H1 (cell line): ENCODE measurements at regions not wholly inside any gene's neighbourhood (a gene's known extent, or its start where the extent isn't known, plus 50 kb on each side); places are given as distances from the start of the nearest gene placed in this dataset.

ENCODE experiments used
- CTCF ChIA-PET: fragments of 300-600 bp; sonication (Branson Sonifier 250); formaldehyde crosslinking; loops from one replicate; lab custom pipeline; 2021; ENCODE audit not compliant: partially characterized antibody; lab: Charles Lee
- POLR2A ChIA-PET: fragments of 300-600 bp; sonication (Branson Sonifier 250); formaldehyde crosslinking; loops from one replicate; lab custom pipeline; 2021; ENCODE audit warnings: inconsistent platforms; ENCODE audit not compliant: partially characterized antibody; lab: Charles Lee
- DNase-seq, 2 experiments: peaks; one replicate each; pipeline versions ENCODE4 v3.0.0 to v3.0.0-alpha.2; 2010 to 2022; ENCODE audit warnings: low spot score in 2 of 2, low read depth in 1 of 2, mixed read lengths in 1 of 2
- FAIRE-seq: peaks from 2 replicates; lab custom pipeline; 2011; peaks lifted over from hg19 to GRCh38; lab: Jason Lieb, UNC
- H2AFZ ChIP-seq: 2 replicates; pipeline ENCODE4 v1.8.1; 2012; ENCODE audit warnings: low read length, inconsistent platforms
- H2AK5ac ChIP-seq: 2 replicates; pipeline ENCODE4 v1.6.1; 2013; ENCODE audit warnings: low read depth, low read length
- H2BK120ac ChIP-seq: replicated peaks from 2 replicates; pipeline ENCODE3; 2013; ENCODE audit warnings: low read depth, low read length, inconsistent platforms
- H2BK12ac ChIP-seq: 2 replicates; pipeline ENCODE4 v1.6.1; 2013; ENCODE audit warnings: low read depth, low read length
- H2BK15ac ChIP-seq: 2 replicates; pipeline ENCODE4 v1.6.1; 2013; ENCODE audit warnings: low read length
- H2BK20ac ChIP-seq: 2 replicates; pipeline ENCODE4 v1.6.1; 2013; ENCODE audit warnings: low read length
- H2BK5ac ChIP-seq: 2 replicates; pipeline ENCODE4 v1.6.1; 2013; ENCODE audit warnings: low read depth, low read length
- H3K14ac ChIP-seq: 2 replicates; pipeline ENCODE4 v1.6.1; 2013; ENCODE audit warnings: inconsistent platforms; ENCODE audit not compliant: insufficient read length
- H3K18ac ChIP-seq: 2 replicates; pipeline ENCODE4 v1.6.1; 2013; ENCODE audit warnings: low read length; ENCODE audit errors: extremely low read depth
- H3K23ac ChIP-seq: 2 replicates; pipeline ENCODE4 v1.6.1; 2013; ENCODE audit warnings: inconsistent platforms; ENCODE audit not compliant: insufficient read length
- H3K23me2 ChIP-seq: 2 replicates; pipeline ENCODE4 v1.6.1; 2013; ENCODE audit warnings: low read depth, low read length
- H3K27ac ChIP-seq: 2 replicates; pipeline ENCODE4 v1.6.1; 2011; ENCODE audit warnings: low read depth, low read length, inconsistent platforms
- H3K27me3 ChIP-seq, 4 experiments: replicated peaks in 1 of 4; 1 replicate in 1 of 4; 2 replicates in 3 of 4; pipeline versions ENCODE4 v1.6.1 to v1.8.1; 2011 to 2013; ENCODE audit warnings: low read length in 3 of 4, mild to moderate bottlenecking in 3 of 4, inconsistent platforms in 2 of 4, mixed read lengths in 2 of 4, moderate library complexity in 1 of 4; ENCODE audit not compliant: control insufficient read depth in 3 of 4, insufficient read depth in 3 of 4; ENCODE audit errors: extremely low read depth in 1 of 4
- H3K36me3 ChIP-seq, 4 experiments: 2 replicates each; pipeline versions ENCODE4 v1.6.1 to v1.8.1; 2011 to 2013; ENCODE audit warnings: mild to moderate bottlenecking in 4 of 4, low read length in 3 of 4, moderate library complexity in 2 of 4, control low read depth in 1 of 4, inconsistent platforms in 1 of 4; ENCODE audit not compliant: insufficient read depth in 4 of 4, control insufficient read depth in 2 of 4
- H3K4ac ChIP-seq: replicated peaks from 2 replicates; pipeline ENCODE3; 2013; ENCODE audit warnings: low read length, low read depth, mixed read lengths, inconsistent platforms; ENCODE audit not compliant: insufficient read length
- H3K4me1 ChIP-seq, 4 experiments: replicated peaks in 1 of 4; 1 replicate in 1 of 4; 2 replicates in 3 of 4; pipeline versions ENCODE4 v1.6.1 to v1.8.1; 2011 to 2013; ENCODE audit warnings: low read length in 3 of 4, inconsistent platforms in 2 of 4, mixed read lengths in 1 of 4; ENCODE audit not compliant: insufficient read depth in 4 of 4, control insufficient read depth in 3 of 4
- H3K4me2 ChIP-seq, 2 experiments: 2 replicates each; pipeline versions ENCODE4 v1.6.1 to v1.8.1; 2011 to 2013; ENCODE audit warnings: low read depth in 2 of 2, low read length in 2 of 2, control low read depth in 1 of 2, inconsistent platforms in 1 of 2, mild to moderate bottlenecking in 1 of 2; ENCODE audit not compliant: insufficient read depth in 1 of 2
- H3K4me3 ChIP-seq, 4 experiments: fragments of 200-600, 300-600 bp in 1 of 4; sonication (generic), shearing (Covaris generic), sonication (Bioruptor Twin) in 1 of 4; 2 replicates each; pipeline versions ENCODE4 v1.5.1 to v1.8.1; 2011 to 2016; ENCODE audit warnings: low read length in 4 of 4, low read depth in 3 of 4, control low read depth in 2 of 4, inconsistent platforms in 2 of 4, mild to moderate bottlenecking in 2 of 4, mixed read lengths in 1 of 4, moderate library complexity in 1 of 4; ENCODE audit not compliant: insufficient read depth in 2 of 4; ENCODE audit errors: extremely low read depth in 1 of 4
- H3K56ac ChIP-seq: replicated peaks from 2 replicates; pipeline ENCODE3; 2013; ENCODE audit warnings: low read depth, mild to moderate bottlenecking, mixed read lengths, low read length, inconsistent platforms; ENCODE audit not compliant: insufficient read length
- H3K79me1 ChIP-seq: 2 replicates; pipeline ENCODE4 v1.6.1; 2013; ENCODE audit warnings: low read depth, low read length, control low read depth
- H3K79me2 ChIP-seq, 2 experiments: 2 replicates each; pipeline versions ENCODE4 v1.6.1 to v1.8.1; 2012 to 2013; ENCODE audit warnings: low read length in 2 of 2, mild to moderate bottlenecking in 2 of 2, inconsistent platforms in 1 of 2; ENCODE audit not compliant: insufficient read depth in 2 of 2, control insufficient read depth in 1 of 2
- H3K9ac ChIP-seq, 4 experiments: replicated peaks in 1 of 4; 1 replicate in 1 of 4; 2 replicates in 3 of 4; pipeline versions ENCODE4 v1.6.1 to v1.8.1; 2011 to 2013; ENCODE audit warnings: low read depth in 3 of 4, low read length in 3 of 4, control low read depth in 2 of 4, mild to moderate bottlenecking in 2 of 4, moderate library complexity in 2 of 4, inconsistent platforms in 1 of 4; ENCODE audit errors: extremely low read depth in 1 of 4
- H3K9me3 ChIP-seq, 2 experiments: 2 replicates each; pipeline versions ENCODE4 v1.6.1 to v1.8.1; 2012 to 2013; ENCODE audit warnings: mild to moderate bottlenecking in 2 of 2, moderate library complexity in 2 of 2, control low read depth in 1 of 2, inconsistent platforms in 1 of 2, low read depth in 1 of 2, low read length in 1 of 2, mixed read lengths in 1 of 2; ENCODE audit not compliant: insufficient read depth in 2 of 2
- H4K20me1 ChIP-seq, 2 experiments: replicated peaks in 1 of 2; 2 replicates each; pipeline versions ENCODE3 to v1.8.1; 2011 to 2013; ENCODE audit warnings: inconsistent platforms in 2 of 2, low read length in 2 of 2, mild to moderate bottlenecking in 1 of 2; ENCODE audit not compliant: insufficient read depth in 2 of 2, control insufficient read depth in 1 of 2
- H4K5ac ChIP-seq: 2 replicates; pipeline ENCODE4 v1.6.1; 2013; ENCODE audit warnings: low read length, low read depth, mixed read lengths, inconsistent platforms; ENCODE audit not compliant: insufficient read length
- H4K8ac ChIP-seq: 2 replicates; pipeline ENCODE4 v1.8.0; 2013; ENCODE audit warnings: mild to moderate bottlenecking, moderate library complexity, low read length, inconsistent platforms; ENCODE audit not compliant: insufficient read depth; ENCODE audit errors: extremely low read depth
- H4K91ac ChIP-seq: replicated peaks from 2 replicates; pipeline ENCODE3; 2013; ENCODE audit warnings: low read length, mixed read lengths, inconsistent platforms; ENCODE audit not compliant: insufficient read length
- JUND ChIP-seq: IDR thresholded peaks from 2 replicates; pipeline ENCODE4 v1.6.1; 2011; ENCODE audit warnings: mild to moderate bottlenecking, improper control_type of control experiment, low read length
- KDM4A ChIP-seq: IDR thresholded peaks from one replicate; pipeline ENCODE4 v1.7.1; 2012; ENCODE audit warnings: low read depth, mild to moderate bottlenecking, moderate library complexity, low read length, inconsistent platforms; ENCODE audit not compliant: severe bottlenecking
- KDM5A ChIP-seq: fragments of 200-600 bp; IDR thresholded peaks from 2 replicates; pipeline ENCODE4 v1.7.1; 2012; ENCODE audit warnings: mild to moderate bottlenecking, low read length, inconsistent platforms, mixed read lengths
- NANOG ChIP-seq: IDR thresholded peaks from 2 replicates; pipeline ENCODE4 v1.6.1; 2011; ENCODE audit warnings: low read length, low read depth, mild to moderate bottlenecking, inconsistent platforms; ENCODE audit not compliant: insufficient read depth, poor library complexity, severe bottlenecking
- NRF1 ChIP-seq: IDR thresholded peaks from 2 replicates; pipeline ENCODE4 v1.6.1; 2011; ENCODE audit warnings: mild to moderate bottlenecking, low read depth, low read length, improper control_type of control experiment
- POLR2AphosphoS5 ChIP-seq: IDR thresholded peaks from 2 replicates; pipeline ENCODE4 v1.6.1; 2011; ENCODE audit warnings: low read depth, low read length
- RNF2 ChIP-seq: fragments of 200-900, 300-1000 bp; sonication (generic); IDR thresholded peaks from 2 replicates; pipeline ENCODE4 v1.7.1; 2016; ENCODE audit warnings: borderline replicate concordance, low read depth, mild to moderate bottlenecking, antibody characterized with exemption, low read length; ENCODE audit not compliant: poor library complexity, severe bottlenecking; ENCODE audit errors: missing control alignments
- TAF7 ChIP-seq: optimal IDR thresholded peaks from 2 replicates; pipeline ENCODE3; 2011; ENCODE audit warnings: low read depth, mild to moderate bottlenecking, inconsistent platforms, low read length, moderate library complexity, borderline replicate concordance

- no peak for FAIRE-seq
- ChIA-PET CTCF (interaction anchor here (1.0 to 1.3 kb wide), 2 partner anchors 9 to 17 kb away, joined by 4 to 6 read pairs; no protein-coding TSS in a partner anchor), POLR2A (no interaction called here)
- TF ChIP-seq TAF7: no peak
- TF ChIP-seq NANOG: no peak
- no peak for TF ChIP-seq JUND
- TF ChIP-seq KDM4A: no peak
- no peak for TF ChIP-seq POLR2AphosphoS5
- no peak for TF ChIP-seq NRF1
- TF ChIP-seq RNF2: no peak
- no peak for TF ChIP-seq KDM5A
These were observed 77.2 kb upstream of the NEIL3 start for GRCh38 chr4:177232473-177232872.

More at GRCh38 chr4:177232473-177232872, 77.2 kb upstream of the NEIL3 start:
- Histone ChIP-seq H3K79me1 (no peaks in the 10 kb centered on the region), H3K23ac (no peak overlapping the region), H3K4me2 (no peak overlapping the region), H3K27ac (no peak overlapping the region), H2BK12ac (no peak overlapping the region), H2BK5ac (no peak overlapping the region), H3K27me3 (no peaks in the 10 kb centered on the region), H3K23me2 (no peaks in the 10 kb centered on the region), H3K9ac (no peak overlapping the region), H4K8ac (no peak overlapping the region), H3K56ac (no peak overlapping the region), H4K20me1 (no peaks in the 10 kb centered on the region), H3K9me3 (peaks cover 0 to 4% of the 10 kb centered on the region in 2 experiments; a peak in 1 of 4 replicates), H3K36me3 (no peaks in the 10 kb centered on the region), H2BK20ac (no peak overlapping the region), H4K91ac (no peak overlapping the region), H3K4me1 (peaks cover 0 to 3% (median 0%) of the 10 kb centered on the region in 4 experiments; a peak in 5 of 7 replicates), H3K18ac (no peak overlapping the region), H4K5ac (no peak overlapping the region), H3K4ac (no peak overlapping the region), H2AK5ac (no peak overlapping the region), H2BK120ac (no peak overlapping the region), H3K14ac (no peak overlapping the region), H3K79me2 (no peaks in the 10 kb centered on the region), H2BK15ac (no peak overlapping the region), H3K4me3 (no peak overlapping the region), H2AFZ (no peak overlapping the region)
- DNase-seq: no peak
